ENCODE measurements at regions not wholly inside any gene's neighbourhood (a gene's known extent, or its start where the extent isn't known, plus 50 kb on each side); places are given as distances from the start of the nearest gene placed in this dataset.
"Not testable (repeated sequence)": the region's sequence is repeated elsewhere in the genome, so short reads cannot be mapped to it uniquely, and the experiment has no call there.

DNA sequence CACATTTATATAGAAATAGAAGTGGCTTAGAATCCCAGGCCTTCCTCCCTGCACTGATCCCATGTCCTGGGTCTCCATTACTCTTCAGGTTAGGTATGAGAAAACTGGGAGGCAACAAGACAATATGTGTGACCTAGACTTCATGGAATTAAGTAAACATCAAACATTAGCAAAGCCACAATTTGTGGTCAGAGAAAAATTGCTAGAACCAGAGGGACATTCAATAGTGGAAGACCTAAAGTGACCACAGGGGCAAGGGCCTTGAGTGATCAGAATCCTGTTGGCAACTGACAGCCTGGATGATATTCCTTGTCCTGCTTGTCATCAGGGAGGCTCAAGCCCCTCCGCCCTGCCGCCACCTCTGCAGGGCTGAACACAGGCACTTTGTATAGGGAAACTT is 322.8 kb upstream of the CTNNB1 start:
- no peak for DNase-seq (ENCODE audit: low read depth in 4 of 4, low spot score in 2 of 4)

DNA sequence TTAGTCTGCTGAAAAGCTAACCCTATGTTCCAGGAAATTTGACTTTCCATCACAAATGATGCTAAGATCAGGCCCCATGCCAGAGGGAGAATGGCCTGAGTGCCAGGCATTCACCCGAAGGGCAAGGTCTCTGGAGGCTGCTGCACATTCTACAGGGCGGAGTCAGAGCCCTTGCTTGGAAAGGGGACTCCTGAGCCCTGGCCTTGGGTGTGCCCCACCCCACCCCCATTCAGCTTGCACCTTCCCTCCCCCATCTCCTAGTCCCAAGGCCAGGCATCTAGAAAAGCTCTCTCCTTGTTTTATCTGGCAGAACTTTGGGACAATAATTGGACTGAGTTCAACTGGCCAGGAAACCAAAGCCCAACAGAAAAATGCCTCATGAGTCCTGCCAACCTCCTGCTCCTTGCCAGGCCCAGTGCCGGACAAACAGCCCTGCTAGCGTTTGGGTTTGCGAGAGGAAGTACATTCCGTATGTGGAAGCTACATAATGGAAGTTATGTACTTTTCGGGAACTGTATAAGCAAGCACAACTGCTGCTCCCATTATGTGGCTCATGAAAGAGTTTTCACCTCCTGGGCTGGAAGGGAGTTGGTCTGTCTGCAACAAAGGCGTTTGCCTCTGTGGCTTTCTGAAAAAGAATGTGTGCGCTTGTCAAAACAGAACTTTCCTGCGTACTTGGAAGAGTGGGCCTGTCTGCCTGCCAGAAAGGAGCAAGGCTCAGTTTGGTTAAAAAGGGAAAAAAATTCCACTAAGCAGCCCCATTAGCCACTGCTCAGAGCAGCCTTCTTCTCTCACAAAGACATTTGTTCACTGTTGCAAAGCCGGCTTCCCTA is 321.5 kb upstream of the CTNNB1 start:
- peak in 1 of 4 donors; percentile 15 for DNase-seq (ENCODE audit: low read depth in 4 of 4, low spot score in 2 of 4)

DNA sequence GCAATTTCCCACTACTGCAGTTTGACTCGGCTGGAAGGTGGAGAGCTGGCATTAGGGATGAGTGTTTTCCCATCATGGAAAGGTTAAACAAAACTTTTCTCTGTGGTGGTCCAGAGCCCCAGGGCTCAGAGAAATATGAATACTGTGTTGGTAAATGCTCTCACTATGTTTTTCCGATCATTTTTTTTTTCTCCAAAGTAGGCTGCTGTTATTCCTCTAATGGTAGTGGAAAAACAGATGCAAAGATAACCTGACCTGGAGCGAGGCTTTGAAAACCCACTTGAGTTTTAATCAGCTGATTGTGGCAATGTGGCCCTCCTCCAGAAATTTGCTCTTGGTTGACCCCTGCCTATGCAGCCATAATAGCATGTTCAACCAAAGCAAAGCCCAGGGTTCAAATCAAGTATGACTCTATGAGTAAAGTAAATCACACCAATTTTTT is 320.8 kb upstream of the CTNNB1 start:
- DNase-seq (ENCODE audit: low read depth in 4 of 4, low spot score in 2 of 4) = no peak

DNA sequence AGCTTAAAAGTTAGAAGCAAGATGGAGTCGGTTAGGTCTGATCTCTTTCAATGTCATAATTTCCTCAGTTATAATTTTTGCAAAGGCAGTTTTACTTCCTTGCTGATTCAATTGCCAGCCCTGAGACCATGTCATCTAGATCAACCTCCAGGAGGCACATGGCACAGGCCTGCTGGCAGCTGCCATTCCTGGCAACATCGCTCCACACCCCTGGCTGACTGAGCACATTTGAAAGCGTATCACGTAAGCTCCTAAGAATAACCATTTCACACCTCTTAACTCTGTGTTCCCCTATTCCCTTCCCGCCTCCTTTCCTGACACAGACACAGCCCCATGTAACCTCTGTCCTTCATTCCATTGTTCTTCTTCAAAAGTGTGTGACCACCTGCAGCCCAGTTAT is 313.9 kb upstream of the CTNNB1 start:
- no peak for DNase-seq (ENCODE audit: low read depth in 4 of 4, low spot score in 2 of 4)

DNA sequence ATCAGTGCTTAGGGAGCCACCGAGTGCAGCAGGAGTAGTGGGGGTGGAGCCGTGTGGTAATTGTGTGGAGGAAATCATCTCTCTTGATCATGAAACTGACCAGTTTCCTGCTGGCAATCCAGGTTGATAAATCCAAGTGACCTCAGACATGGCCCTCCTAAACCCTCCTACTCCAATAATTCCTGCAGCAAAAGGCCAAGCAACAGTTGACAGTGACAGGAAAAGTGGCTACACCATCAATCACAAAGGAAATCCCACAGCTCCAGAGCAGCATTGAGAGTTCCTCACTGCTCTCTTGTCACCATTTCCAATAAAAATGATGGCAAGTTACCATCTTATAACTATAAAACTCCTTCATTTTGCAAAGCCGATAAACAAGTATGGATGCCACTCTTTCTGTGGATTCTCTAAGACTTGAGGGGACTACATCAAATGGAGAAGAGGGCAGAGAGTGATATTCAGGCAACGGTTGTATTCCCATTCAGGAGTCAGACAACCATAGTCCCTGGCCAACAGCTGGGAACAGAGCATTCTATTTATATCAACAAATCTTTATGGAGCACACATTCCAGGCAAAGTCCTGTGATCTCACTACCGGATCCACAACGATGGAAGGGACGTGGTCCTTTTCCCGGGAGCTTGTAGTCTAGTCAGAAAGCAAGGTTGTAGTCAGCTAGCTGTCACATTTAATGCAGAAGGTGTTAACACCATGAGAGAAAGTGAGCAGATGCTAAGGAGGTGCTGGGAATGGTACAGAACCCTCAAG is 312.5 kb upstream of the CTNNB1 start:
- no peak for DNase-seq (ENCODE audit: low read depth in 4 of 4, low spot score in 2 of 4)

DNA sequence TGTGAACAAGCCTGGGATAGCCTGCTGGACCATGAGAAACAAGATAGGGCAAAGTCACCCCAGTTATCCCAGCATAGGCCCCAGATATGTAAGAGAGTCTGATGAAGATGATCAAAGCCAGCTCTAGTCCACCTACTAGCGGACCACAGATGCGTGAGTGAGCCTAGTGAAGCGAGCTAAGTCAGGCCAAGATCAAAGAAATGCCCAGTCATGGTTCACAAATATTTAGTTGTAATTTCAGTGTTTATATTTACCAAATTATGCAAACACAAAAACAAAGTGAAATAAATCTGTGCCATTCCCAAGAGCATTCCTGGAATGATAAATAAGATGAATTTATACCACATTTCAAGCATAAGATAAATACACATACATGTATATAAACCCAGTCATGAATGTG is 308.1 kb upstream of the CTNNB1 start:
- no peak for DNase-seq (ENCODE audit: low read depth in 4 of 4, low spot score in 2 of 4)

DNA sequence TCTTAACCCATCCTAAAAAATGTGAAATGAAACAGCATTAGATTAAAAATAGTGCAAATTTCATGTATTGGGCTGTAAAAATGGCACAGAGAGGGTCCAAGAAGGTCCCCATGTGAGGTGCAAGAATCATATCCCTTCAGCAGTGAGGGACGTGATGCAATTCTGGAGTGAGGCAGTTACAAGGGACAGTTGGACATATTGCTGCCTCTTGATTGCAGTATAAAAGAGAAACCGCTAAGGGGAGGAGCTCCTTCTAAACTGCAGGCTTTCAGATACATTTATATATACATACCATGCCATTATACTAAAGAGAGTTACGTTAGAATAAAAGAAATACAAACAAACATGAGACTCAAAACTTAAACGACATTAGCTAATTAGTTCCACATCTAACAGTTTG is 304.2 kb upstream of the CTNNB1 start:
- no peak for DNase-seq (ENCODE audit: low read depth in 4 of 4, low spot score in 2 of 4)

DNA sequence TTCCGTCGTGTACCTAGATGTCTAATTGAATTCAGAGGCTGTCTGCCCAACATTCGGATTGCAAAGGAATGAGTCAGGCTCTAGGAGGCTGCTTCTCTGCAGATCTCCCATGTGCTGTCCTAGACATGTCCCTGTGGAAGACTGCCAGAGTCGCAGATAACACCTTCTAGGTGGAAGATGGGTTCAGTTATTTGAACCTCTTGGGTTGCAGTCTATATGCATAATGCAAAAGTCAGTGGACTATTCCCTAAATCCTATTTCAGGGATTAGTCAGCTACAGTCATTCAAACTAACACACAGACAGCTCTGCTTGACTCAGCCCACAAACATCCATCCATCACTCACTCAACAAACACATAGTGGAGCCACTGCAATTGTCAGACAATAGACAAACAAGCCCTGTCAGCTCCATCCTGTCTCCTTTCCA is 300.0 kb upstream of the CTNNB1 start:
- no peak for DNase-seq (ENCODE audit: low read depth in 4 of 4, low spot score in 2 of 4)

DNA sequence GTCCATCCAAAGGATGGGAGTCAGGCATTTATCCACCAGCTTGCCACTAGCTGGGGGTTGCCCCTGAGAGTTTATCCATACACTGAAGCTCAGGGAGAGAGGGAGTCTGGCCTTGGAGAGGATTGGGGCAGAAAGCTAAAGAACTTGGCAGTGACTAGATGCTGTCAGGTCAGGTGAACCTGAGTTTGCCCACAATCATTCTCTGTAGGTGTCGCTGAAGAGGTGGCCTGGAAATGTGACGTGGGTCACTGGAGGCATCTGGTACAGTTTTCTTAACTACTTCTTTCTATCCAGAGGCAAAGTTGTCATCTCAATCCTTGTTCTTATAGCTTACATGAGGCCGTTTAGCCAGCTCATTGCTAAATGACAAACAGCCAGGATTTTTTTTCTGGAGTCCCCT is 298.0 kb upstream of the CTNNB1 start:
- DNase-seq (ENCODE audit: low read depth in 4 of 4, low spot score in 2 of 4) = no peak

DNA sequence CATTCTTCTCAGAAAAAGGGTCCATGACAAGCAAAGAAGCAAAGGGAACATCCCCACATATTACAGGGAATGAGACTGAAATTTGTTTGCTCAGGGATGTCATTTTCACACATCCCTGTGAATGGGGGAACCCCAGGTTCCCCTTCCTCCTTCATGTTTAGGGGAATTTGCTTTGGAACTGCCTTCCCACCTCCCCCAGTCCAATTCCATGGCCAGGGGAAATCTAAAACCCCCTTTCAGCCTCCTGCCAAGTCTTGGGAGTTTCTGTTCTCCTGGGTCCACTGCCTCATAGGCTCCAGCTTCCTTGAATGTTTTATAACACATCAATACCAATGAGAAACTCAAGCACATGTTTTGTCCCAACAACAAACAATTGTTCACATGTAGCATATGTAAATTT is 297.5 kb upstream of the CTNNB1 start:
- DNase-seq (ENCODE audit: low read depth in 4 of 4, low spot score in 2 of 4) = no peak

DNA sequence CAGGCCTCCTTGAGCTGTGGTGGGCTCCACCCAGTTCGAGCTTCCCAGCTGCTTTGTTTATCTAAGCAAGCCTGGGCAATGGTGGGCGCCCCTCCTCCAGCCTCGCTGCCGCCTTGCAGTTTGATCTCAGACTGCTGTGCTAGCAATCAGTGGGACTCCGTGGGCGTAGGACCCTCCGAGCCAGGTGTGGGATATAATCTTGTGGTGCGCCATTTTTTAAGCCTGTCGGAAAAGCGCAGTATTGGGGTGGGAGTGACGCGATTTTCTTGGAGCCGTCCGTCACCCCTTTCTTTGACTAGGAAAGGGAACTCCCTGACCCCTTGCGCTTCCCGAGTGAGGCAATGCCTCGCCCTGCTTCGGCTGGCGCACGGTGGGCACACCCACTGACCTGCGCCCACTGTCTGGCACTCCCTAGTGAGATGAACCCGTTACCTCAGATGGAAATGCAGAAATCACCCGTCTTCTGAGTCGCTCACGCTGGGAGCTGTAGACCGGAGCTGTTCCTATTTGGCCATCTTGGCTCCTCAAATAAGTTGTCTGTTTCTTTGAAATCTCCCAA is 291.3 kb upstream of the CTNNB1 start:
- DNase-seq (ENCODE audit: low read depth in 4 of 4, low spot score in 2 of 4) = not testable (repeated sequence)

DNA sequence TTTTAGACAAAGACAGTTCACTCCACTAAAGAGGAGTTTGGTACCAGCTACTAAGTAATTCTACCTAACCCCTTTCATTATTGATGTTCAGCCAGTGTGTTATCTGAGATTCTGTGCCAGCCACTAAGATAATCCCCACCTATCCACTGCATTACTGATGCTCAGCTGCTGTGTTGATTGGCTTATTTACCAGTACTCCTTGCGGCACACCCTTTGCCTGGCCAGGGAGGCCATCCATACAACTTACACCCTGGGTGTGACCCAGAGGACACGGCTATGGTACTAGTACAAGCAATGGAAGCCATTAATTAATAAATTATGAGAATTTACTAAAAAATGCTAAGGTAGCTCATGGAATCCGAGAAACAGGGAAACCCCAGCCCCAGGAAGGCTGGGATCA is 290.7 kb upstream of the CTNNB1 start:
- DNase-seq (ENCODE audit: low read depth in 4 of 4, low spot score in 2 of 4) = no peak

DNA sequence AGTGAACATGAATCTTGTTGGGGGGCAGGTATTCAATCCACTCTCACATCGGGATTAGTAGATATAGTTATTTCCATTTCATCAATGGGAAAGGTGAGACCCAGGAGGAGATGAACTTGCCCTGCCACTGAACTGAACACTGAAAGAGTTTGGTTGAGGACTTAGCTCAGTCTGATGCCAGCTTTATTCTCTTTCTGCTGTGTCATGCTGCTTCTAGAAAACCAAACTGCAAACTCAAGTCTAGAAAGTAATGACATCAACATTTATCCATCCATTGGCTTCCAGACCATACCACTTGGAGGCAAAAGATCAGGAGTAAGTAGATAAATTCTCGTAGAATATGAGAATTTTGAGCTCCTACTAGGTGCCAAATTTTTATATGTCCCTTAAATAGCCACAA is 288.0 kb upstream of the CTNNB1 start:
- no peak for DNase-seq (ENCODE audit: low read depth in 4 of 4, low spot score in 2 of 4)

DNA sequence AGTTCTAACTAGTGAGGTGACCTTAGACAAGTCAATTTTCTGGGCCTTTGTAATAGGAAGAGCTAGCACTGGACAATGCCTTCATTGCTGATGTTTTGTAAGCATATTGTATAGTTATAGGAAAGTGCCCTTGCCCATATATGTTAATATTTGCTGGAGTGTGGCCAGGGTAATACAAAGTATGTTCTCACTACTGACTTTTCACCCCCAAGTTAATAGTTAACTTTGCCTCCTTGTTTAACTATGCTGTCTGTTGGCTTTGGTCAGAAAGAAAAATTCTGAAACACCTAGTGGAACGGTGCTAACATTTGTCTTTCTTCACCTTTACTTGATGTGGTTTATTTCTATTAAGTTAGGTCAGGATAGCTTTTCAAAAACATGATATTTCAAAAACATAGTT is 287.4 kb upstream of the CTNNB1 start:
- no peak for DNase-seq (ENCODE audit: low read depth in 4 of 4, low spot score in 2 of 4)

DNA sequence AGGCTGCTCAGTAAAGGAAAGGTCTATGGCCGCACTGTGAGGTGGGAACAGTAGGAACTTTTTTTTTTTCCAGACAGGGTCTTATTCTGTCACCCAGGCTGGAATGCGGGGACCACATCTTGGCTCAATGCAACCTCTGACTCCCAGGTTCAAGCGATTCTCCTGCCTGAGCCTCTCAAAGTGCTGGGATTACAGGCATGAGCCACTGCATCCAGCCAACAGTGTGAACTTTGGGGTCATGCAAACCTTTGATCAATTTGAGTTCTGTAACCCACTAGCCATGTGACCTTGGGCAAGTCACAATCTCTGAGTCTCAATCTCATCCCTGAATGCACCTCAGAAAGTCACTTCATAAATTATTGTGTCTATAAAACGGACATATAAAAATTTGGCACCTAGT is 286.8 kb upstream of the CTNNB1 start:
- no peak for DNase-seq (ENCODE audit: low read depth in 4 of 4, low spot score in 2 of 4)

DNA sequence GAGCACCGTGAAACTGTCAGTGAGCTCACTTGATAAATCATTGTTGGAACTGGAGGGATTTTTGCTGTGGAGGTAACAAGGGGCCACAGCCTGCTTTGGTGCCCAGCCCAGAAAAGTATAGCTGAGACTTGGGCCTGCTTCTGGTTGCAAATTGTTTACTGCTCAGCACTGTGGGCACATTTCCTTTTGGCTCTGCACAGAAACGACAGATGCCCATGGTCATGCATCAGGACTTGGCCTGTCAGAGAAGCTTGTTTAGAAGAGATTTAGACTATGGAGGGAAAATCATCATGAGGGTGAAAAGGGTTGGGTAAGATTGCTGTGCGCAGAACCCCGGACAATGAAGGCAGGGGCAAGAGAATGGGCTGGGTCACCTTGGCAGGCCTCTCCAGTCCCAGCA is 286.1 kb upstream of the CTNNB1 start:
- DNase-seq (ENCODE audit: low read depth in 4 of 4, low spot score in 2 of 4) = no peak

DNA sequence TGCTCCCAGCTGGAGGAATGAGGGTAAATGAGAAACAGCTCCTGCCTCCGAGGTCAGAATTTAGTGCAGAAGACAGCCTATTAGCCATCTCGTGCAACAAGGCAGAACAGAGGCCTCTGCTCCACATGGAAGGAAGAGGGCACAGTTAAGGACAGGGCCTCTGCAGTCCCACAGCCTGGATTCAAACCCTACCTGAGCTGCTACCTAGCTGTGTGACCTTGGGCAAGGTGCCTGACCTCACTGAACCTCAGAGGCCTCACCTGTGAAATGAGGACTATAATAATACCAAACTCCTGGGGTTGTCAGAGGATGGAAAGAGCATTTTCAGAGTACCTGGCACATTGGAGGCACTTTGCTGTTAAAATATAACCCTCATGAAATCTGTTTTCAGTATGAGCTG is 285.7 kb upstream of the CTNNB1 start:
- no peak for DNase-seq (ENCODE audit: low read depth in 4 of 4, low spot score in 2 of 4)

DNA sequence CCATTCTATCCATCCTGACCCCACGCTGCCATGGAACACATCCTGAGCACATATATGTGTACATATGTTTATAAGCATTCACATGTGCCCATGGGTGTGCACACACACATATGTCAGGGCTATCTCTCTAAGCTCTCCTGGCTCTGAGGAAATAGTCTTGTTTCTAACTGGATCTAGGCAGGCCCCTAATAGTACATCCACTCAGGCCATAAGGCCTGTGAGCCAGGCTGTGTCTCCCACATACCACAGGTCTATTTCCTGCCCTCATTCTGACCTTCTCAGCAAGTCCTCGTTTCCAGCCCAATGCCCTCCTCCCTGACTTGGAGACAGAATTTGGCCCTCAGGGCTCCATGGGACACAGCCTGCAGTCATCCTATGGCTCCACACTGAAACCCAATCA is 284.8 kb upstream of the CTNNB1 start:
- DNase-seq (ENCODE audit: low read depth in 4 of 4, low spot score in 2 of 4) = no peak

DNA sequence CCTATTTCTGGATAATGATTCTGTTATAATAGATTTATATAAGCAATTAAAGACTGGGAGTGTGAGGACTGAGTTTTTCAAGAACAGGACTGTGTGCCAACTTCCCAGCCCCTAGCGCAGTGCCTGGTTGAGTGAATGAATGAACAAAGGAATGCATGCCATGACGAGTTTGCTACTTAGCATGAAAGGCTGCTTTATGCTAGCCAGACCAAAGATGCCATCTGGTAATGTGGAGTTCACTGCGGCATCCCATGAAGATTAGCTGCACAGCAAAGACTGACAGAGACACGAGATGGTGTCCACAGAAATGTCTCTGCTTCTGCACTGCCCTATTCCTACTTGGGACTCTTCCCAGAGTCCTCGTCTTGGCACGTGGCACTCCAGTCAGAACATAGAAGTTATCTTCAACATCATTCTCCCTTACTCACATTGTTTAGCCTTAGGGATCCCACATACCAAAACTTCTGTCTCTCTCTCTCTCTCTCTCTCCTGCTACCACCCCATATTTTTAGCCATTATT is 283.9 kb upstream of the CTNNB1 start:
- DNase-seq (ENCODE audit: low read depth in 4 of 4, low spot score in 2 of 4) = no peak

DNA sequence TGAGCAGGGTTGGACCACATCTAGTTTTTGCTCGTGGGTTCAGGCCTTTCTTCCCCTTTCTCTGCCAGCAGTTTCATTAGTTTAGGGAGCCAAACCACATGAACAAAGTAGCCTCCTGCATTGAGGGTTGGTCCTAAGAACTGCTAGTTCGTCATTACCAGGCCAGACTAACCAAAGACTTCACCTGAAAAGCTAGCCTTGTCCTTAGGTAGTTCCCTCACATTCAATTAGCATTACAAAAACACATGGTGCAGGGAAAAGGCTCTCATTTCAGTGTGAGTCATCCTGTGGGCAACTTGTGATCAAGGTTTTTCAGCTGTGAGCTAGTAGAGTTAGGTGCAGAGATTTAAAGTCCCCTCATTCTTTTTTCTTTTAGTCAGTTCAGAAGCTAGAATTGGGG is 279.3 kb upstream of the CTNNB1 start:
- no peak for DNase-seq (ENCODE audit: low read depth in 4 of 4, low spot score in 2 of 4)

DNA sequence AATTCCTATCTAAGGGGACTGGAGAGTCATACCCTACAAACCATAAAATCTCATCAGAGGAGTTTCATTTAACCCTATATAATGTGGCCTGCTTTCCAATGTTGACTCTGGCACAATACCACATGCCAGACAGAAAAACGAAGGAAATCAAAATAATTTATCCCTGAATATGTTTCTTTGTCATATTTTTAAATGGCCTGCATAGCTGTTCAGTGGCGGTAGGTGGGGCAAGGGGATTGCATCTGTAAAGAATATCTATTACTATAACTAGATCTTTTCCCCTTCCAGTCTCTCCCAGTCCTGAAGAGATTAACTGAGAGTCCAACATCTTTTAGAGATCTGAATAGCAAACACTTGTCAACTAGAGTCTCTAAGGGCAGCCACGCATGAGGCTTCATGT is 278.1 kb upstream of the CTNNB1 start:
- no peak for DNase-seq (ENCODE audit: low read depth in 4 of 4, low spot score in 2 of 4)

DNA sequence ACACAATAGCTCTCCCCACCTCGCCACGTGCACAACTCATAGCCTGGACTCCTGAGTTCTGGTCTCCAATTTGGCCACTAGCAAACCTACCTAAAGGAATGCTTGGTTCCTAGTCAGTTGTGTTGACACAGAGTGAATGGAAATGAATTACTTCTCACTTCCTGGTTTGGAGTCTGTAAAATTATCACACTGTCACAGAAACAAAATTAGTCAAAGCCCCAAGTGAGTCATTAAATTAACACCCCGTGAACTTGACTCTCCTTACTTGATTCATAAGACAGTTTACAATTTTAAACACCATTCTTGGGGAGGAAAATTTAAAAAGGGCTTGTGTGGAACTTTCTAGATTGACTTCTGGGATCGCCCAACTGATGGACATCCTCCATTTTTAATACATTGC is 276.2 kb upstream of the CTNNB1 start:
- no peak for DNase-seq (ENCODE audit: low read depth in 4 of 4, low spot score in 2 of 4)

Measured in left renal cortex interstitium (tissue), 4 donors.